ENCODE measurements at regions not wholly inside any gene's neighbourhood (a gene's known extent, or its start where the extent isn't known, plus 50 kb on each side); places are given as distances from the start of the nearest gene placed in this dataset.
"Not testable (repeated sequence)": the region's sequence is repeated elsewhere in the genome, so short reads cannot be mapped to it uniquely, and the experiment has no call there.

GRCh38 chr4:60463857-60464502, 736.1 kb upstream of the ADGRL3 start:
- Mint-ChIP-seq H3K27me3 (no peaks in the 10 kb centered on the region), H3K4me3 (no peak overlapping the region), H3K36me3 (no peaks in the 10 kb centered on the region), H3K9me3 (peaks cover 33% of the 10 kb centered on the region), H3K4me1 (no peaks in the 10 kb centered on the region), H3K27ac (no peak overlapping the region)

GRCh38 chr4:60482921-60483351, 717.2 kb upstream of the ADGRL3 start:
- no peaks in the 10 kb centered on the region for H3K27me3 Mint-ChIP-seq
- H3K4me1 Mint-ChIP-seq = no peaks in the 10 kb centered on the region
- no peaks in the 10 kb centered on the region for H3K36me3 Mint-ChIP-seq
- peaks cover 8% of the 10 kb centered on the region for H3K9me3 Mint-ChIP-seq
- no peak overlapping the region for H3K4me3 Mint-ChIP-seq
- no peak overlapping the region for H3K27ac Mint-ChIP-seq

GRCh38 chr4:60485276-60485675, 714.9 kb upstream of the ADGRL3 start:
- Mint-ChIP-seq H3K4me1 (no peaks in the 10 kb centered on the region), H3K27ac (no peak overlapping the region), H3K27me3 (no peaks in the 10 kb centered on the region), H3K9me3 (peaks cover 8% of the 10 kb centered on the region), H3K4me3 (no peak overlapping the region), H3K36me3 (no peaks in the 10 kb centered on the region)

GRCh38 chr4:60487118-60487761, 712.9 kb upstream of the ADGRL3 start:
- not testable (repeated sequence) for H3K4me1 Mint-ChIP-seq, H3K9me3 Mint-ChIP-seq, H3K4me3 Mint-ChIP-seq, H3K27me3 Mint-ChIP-seq, H3K36me3 Mint-ChIP-seq, H3K27ac Mint-ChIP-seq

- Mint-ChIP-seq H3K27me3 (no peaks in the 10 kb centered on the region), H3K36me3 (no peaks in the 10 kb centered on the region), H3K4me1 (no peaks in the 10 kb centered on the region), H3K9me3 (peaks cover 20% of the 10 kb centered on the region), H3K4me3 (no peak overlapping the region), H3K27ac (no peak overlapping the region)
Measured at GRCh38 chr4:60500810-60501209, 699.3 kb upstream of the ADGRL3 start.

- Mint-ChIP-seq H3K4me1 (no peaks in the 10 kb centered on the region), H3K27ac (no peak overlapping the region), H3K27me3 (no peaks in the 10 kb centered on the region), H3K4me3 (no peak overlapping the region), H3K36me3 (no peaks in the 10 kb centered on the region), H3K9me3 (peaks cover 25% of the 10 kb centered on the region)
Measured at GRCh38 chr4:60502733-60503132, 697.4 kb upstream of the ADGRL3 start.

- no peaks in the 10 kb centered on the region for H3K4me1 Mint-ChIP-seq
- H3K4me3 Mint-ChIP-seq = no peak overlapping the region
- no peaks in the 10 kb centered on the region for H3K36me3 Mint-ChIP-seq
- H3K27me3 Mint-ChIP-seq = no peaks in the 10 kb centered on the region
- no peak overlapping the region for H3K27ac Mint-ChIP-seq
- H3K9me3 Mint-ChIP-seq = peaks cover 31% of the 10 kb centered on the region
Measured at GRCh38 chr4:60506061-60506460, 694.1 kb upstream of the ADGRL3 start.

- Mint-ChIP-seq H3K36me3 (no peaks in the 10 kb centered on the region), H3K4me1 (no peaks in the 10 kb centered on the region), H3K4me3 (no peak overlapping the region), H3K9me3 (no peaks in the 10 kb centered on the region), H3K27me3 (no peaks in the 10 kb centered on the region), H3K27ac (no peak overlapping the region)
Measured at GRCh38 chr4:60522265-60522664, 677.9 kb upstream of the ADGRL3 start.

GRCh38 chr4:60531776-60532379, 668.2 kb upstream of the ADGRL3 start:
- Mint-ChIP-seq H3K4me3 (no peak overlapping the region), H3K27ac (no peak overlapping the region), H3K36me3 (no peaks in the 10 kb centered on the region), H3K27me3 (no peaks in the 10 kb centered on the region), H3K4me1 (no peaks in the 10 kb centered on the region), H3K9me3 (peaks cover 34% of the 10 kb centered on the region)

- Mint-ChIP-seq H3K4me3 (no peak overlapping the region), H3K27me3 (no peaks in the 10 kb centered on the region), H3K27ac (no peak overlapping the region), H3K9me3 (peaks cover 8% of the 10 kb centered on the region), H3K4me1 (no peaks in the 10 kb centered on the region), H3K36me3 (no peaks in the 10 kb centered on the region)
Measured at GRCh38 chr4:60544981-60545380, 655.1 kb upstream of the ADGRL3 start.

- Mint-ChIP-seq H3K9me3 (peaks cover 11% of the 10 kb centered on the region), H3K4me3 (no peak overlapping the region), H3K4me1 (no peaks in the 10 kb centered on the region), H3K36me3 (no peaks in the 10 kb centered on the region), H3K27me3 (no peaks in the 10 kb centered on the region), H3K27ac (no peak overlapping the region)
Measured at GRCh38 chr4:60562334-60562733, 637.8 kb upstream of the ADGRL3 start.

- H3K4me3 Mint-ChIP-seq = no peak overlapping the region
- no peaks in the 10 kb centered on the region for H3K27me3 Mint-ChIP-seq
- H3K9me3 Mint-ChIP-seq = peaks cover 6% of the 10 kb centered on the region
- no peaks in the 10 kb centered on the region for H3K4me1 Mint-ChIP-seq
- no peak overlapping the region for H3K27ac Mint-ChIP-seq
- H3K36me3 Mint-ChIP-seq = no peaks in the 10 kb centered on the region
Measured at GRCh38 chr4:60565558-60565957, 634.6 kb upstream of the ADGRL3 start.

- H3K4me1 Mint-ChIP-seq = no peaks in the 10 kb centered on the region
- peaks cover 6% of the 10 kb centered on the region for H3K9me3 Mint-ChIP-seq
- H3K36me3 Mint-ChIP-seq = no peaks in the 10 kb centered on the region
- no peaks in the 10 kb centered on the region for H3K27me3 Mint-ChIP-seq
- H3K4me3 Mint-ChIP-seq = no peak overlapping the region
- H3K27ac Mint-ChIP-seq = no peak overlapping the region
Measured at GRCh38 chr4:60575336-60575735, 624.8 kb upstream of the ADGRL3 start.

GRCh38 chr4:60579335-60579734, 620.8 kb upstream of the ADGRL3 start:
- H3K4me1 Mint-ChIP-seq = no peaks in the 10 kb centered on the region
- no peaks in the 10 kb centered on the region for H3K27me3 Mint-ChIP-seq
- no peak overlapping the region for H3K27ac Mint-ChIP-seq
- no peak overlapping the region for H3K4me3 Mint-ChIP-seq
- H3K9me3 Mint-ChIP-seq = peaks cover 6% of the 10 kb centered on the region
- H3K36me3 Mint-ChIP-seq = no peaks in the 10 kb centered on the region

- H3K9me3 Mint-ChIP-seq = peaks cover 6% of the 10 kb centered on the region
- no peak overlapping the region for H3K4me3 Mint-ChIP-seq
- H3K4me1 Mint-ChIP-seq = no peaks in the 10 kb centered on the region
- no peaks in the 10 kb centered on the region for H3K27me3 Mint-ChIP-seq
- H3K36me3 Mint-ChIP-seq = no peaks in the 10 kb centered on the region
- no peak overlapping the region for H3K27ac Mint-ChIP-seq
Measured at GRCh38 chr4:60581919-60582536, 618.1 kb upstream of the ADGRL3 start.

GRCh38 chr4:60588556-60588955, 611.6 kb upstream of the ADGRL3 start:
- H3K4me3 Mint-ChIP-seq = no peak overlapping the region
- no peaks in the 10 kb centered on the region for H3K4me1 Mint-ChIP-seq
- no peak overlapping the region for H3K27ac Mint-ChIP-seq
- H3K27me3 Mint-ChIP-seq = no peaks in the 10 kb centered on the region
- H3K36me3 Mint-ChIP-seq = no peaks in the 10 kb centered on the region
- peaks cover 11% of the 10 kb centered on the region for H3K9me3 Mint-ChIP-seq

Data from activated naive CD4-positive, alpha-beta T cell treated with anti-CD3 and anti-CD28 coated beads, Interleukin-2, amount 50 U/mL, for 24 hours (primary cell).